AG20443 (cell line): ENCODE measurements at regions not wholly inside any gene's neighbourhood (a gene's known extent, or its start where the extent isn't known, plus 50 kb on each side); places are given as distances from the start of the nearest gene placed in this dataset.

ENCODE experiments used
- DNase-seq: peaks from one replicate; pipeline ENCODE4 v3.0.0; 2012; ENCODE audit warnings: low spot score, mixed read lengths

- DNase-seq = no peak
These were observed 50.4 kb upstream of the NEO1 start for GRCh38 chr15:73001840-73002239.

- no peak for DNase-seq
These were observed 52.0 kb upstream of the NEO1 start for GRCh38 chr15:73000293-73000692.

DNA sequence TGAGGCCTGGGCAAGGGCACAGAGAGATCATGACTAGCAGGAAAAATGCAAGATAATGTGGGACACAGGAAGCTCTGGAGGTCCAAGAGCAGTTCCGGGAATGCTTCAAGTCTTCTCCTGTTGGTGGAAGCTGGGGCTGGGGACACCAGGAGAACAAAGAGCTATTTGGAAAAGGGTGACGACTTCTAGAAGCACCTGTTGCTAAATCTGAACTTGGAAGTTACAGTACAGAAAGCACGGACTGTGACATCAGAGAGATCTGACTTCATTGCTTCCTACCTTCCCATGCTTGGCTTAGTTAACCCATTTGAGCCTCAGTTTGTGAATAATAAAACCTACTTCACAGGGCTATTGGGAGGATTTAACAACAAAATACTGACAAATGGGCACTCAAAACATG lies 52.7 kb upstream of the NEO1 start:
- DNase-seq = no peak

DNA sequence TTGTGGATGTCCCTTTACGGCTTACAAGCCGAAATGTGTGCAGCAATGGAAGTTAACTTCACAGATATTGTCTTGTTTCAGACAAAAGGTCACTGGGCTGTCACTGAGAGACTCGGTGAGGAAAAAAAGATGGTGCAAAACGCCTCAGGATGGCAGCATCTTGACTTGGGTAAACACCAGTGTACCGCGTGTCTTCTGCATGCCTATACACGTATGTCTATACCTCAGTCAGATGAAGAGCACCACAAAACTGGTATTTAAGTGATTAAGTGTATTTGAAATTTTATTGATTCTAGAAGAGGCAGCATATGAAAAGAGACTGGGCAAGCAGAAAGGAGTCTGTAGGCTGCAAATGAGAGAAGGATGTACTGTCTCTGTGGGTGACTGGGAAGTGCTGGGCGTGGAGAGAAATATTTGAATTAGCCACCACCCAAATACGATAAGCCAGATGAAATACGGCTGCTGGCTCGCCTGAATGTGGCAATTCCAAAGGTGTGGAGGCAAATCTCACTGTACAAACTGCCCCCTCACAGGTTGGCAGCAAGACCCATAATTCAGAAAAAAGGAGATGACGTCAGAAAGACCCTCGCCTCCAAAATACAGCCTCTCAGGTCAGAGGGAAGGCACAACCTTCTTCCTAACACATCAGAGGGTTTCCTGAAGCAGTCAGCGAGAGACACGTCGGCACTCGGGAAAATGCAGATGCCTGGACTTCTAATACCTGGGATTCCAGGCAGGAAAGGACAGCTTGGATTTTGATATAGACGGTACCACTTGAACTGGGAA lies 53.4 kb upstream of the NEO1 start:
- DNase-seq = no peak

- DNase-seq = no peak
These were observed 54.0 kb upstream of the NEO1 start for GRCh38 chr15:72998226-72998625.

DNA sequence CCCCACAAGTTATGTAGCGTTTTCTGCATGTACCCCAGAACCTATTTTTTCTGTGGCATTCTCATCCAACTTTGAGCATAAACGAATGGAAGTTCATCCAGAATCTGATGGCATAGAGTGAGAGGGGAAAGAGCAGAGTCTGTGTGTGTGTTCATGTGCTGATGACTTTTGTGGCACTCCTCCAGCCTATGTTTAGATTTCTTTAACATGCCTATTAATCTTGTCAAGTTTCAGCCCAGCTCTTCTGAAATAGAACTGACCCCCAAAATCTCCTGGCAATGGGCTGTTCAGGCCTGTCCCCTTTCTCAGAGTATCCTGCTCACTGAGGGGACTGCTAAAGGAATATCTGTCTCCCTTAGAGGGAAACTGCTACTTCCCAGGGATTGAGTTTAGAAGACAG lies 56.4 kb upstream of the NEO1 start:
- no peak for DNase-seq

GRCh38 chr15:72994534-72995177 lies 57.6 kb upstream of the NEO1 start:
- peak; percentile 42 for DNase-seq

DNA sequence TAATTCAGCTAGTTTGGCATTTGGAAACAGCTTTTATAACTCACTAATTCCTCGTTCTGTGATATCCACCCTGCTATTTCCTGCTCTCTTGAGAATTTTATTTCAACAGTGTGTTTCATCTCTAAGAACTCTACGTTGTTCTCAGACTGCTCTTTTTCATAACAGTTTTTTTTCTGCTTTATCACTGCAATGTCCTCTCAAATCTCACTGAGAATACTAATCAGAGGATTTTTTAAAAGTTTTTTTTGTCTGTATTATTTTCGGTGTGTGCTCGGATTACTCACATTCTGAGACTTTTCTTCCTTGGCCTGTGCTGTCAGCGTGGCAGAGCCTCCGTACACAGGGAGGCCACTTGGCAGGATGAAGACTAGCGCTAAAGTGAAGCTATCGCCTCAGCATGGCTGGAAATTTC lies 59.4 kb upstream of the NEO1 start:
- peak; percentile 39 for DNase-seq

DNA sequence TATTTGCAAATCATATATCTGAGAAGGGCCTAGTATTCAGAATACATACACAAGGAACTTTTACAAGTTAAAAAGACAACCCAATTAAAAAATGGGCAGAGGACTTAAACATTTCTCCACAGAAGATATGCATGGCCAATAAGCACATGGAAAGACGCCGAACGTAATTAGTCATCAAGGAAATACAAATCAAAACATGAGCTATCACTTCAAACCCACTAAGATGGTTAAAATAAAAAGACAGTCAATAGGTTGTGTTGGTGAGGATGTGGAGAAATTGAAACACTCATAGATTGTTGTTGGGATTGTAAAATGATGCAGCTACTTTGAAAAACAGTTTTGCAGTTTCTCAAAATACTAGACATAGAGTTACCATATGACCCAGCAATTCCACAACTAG lies 61.2 kb upstream of the NEO1 start:
- no peak for DNase-seq

DNA sequence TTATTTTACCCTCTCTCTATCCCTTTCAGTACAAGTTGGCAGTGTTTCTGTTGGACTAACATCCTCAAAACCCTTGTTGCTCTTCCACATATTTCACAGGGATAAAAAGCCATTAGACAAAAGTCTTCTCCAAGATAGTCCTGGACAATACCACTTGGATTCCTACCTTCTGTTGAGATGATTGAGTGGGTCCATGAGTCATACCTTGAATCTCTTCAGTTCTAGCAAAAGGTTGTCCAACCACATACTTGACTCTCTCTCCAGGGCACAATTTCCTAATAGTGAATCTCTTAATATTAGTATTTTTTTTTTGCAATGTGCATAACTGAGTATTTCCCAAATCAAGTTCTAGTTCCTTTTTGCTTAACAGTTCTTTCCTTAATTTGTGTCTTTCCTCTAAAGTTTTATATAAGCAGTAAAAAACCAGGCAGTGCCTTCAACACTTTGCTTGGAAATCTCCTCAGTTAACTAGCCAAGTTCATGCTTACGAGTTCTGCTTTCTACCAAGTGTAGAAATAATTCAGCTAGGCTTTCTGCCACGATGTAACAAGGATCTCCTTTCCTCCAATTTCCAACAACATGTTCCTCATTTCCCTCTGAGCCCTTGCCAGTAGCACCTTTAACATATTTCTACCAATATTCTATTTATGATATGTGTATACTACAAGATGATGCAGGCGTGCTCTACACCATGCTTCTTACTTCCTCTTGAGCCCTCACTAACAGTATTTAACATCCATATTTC lies 68.3 kb upstream of the NEO1 start:
- no peak for DNase-seq

GRCh38 chr15:72982714-72983113 lies 69.5 kb upstream of the NEO1 start:
- DNase-seq = peak; percentile 32

GRCh38 chr15:72980661-72981060 lies 71.6 kb upstream of the NEO1 start:
- no peak for DNase-seq

- DNase-seq = no peak
These were observed 72.5 kb upstream of the NEO1 start for GRCh38 chr15:72979791-72980190.

DNA sequence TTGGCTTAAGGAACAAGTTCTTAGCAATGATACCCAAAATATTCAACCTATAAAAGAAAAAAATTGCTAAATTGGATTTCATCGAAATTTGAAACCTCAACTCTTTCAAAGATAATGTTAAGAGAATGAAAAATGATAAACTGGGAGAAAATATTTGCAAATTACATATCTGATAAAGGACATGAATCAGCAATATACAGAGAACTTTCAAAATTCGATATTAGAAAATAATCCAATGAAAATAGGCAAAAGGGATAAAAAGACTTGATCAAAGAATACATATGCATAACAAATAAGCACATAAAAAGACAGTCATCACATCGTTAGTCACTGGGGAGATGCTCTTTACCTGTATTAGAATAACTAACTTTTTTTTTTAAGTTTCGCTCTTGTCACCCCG lies 73.0 kb upstream of the NEO1 start:
- no peak for DNase-seq

DNA sequence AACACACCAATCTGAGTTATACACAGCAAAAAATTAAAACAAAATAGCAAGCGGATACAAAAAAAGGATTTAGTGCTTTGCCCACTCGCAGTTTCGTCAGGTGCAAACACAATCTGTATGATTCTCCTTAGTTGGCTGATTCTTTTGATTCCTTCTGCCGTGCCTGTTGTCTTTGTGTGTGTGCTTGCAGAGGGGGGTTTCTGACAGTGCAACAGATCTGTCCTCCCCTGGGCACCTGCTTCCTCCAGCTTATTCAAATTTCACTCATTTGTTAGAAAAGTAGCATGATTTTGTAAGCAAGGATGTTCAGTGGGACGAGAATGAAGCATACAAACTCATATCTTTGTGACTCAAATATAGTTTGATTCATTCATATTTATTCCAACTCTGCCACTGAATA lies 74.0 kb upstream of the NEO1 start:
- DNase-seq = no peak

DNA sequence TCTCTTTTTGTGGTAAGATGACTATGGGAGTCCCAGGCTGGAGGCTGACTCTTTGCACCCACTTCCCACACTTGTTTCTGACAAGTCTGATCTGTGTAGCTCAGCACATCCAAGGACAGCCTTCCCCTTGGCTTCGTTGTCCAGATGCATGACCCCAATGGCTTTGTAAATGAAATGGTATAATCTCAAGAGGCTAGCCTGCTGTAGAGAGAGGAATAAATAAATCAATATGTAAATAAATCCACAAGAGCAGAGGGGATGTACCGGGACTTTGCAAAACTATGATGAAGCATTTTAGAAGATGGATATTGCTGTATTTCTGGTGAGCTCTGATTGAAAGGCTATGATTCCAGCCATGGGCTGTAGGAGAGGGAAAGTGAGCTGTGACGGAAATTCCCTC lies 79.9 kb upstream of the NEO1 start:
- DNase-seq = no peak

DNA sequence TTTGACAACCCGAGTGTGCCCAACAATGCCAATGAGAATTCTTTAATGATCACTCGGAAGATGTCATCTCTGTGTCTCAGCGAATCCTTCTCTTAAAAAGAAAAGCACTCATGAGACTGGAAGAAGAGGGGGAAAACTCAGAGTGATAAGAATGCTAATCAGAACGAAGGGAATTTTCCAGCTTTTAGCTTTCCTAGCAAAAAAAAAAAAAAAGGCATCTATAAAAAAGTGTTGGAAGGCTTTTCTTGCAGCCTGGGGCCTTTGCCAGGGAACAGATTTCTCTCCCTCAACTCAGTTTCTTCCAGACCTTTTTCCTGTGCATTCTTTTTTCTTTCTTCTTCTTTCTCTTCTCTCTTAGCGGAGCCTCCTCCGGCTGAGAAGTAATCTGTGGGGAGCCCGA lies 80.5 kb upstream of the NEO1 start:
- no peak for DNase-seq

DNA sequence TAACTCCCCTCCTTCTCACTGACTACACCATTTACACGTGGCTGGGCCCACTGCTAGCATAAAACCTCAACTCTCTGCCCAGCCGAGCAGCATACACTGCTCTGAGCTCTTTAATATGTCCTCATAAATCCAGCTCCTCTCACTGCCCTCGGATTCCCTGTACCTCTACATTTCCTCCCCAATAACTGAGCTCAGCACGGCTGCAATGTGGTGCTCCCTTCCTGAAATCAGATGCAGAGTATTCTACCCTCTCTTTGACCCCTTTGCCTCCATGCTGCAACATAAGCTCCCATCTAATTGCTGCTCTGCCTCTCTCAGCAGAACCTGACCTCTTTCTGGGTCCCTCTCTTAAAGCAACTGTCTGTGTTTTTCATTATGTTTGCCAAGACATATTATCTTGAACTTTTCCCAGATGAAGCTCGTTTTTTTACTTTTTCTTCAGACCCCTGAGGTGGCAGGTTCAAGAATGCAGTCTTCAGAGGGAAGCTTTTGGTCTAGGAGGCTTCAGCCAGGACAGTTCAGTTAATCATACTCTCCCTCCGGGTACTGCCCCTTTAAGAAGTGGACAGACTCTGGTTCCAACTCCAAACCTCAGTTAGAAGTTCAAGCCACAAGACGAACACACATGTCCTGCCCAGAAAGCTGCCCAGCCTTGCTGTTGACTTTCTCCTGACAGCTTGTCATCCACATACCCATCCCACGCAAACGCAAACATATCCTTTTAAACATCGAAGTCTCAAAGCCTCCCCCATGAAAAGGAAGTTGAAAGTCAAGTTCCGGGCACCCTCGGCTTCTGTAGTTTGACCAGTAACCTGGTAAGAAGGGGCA lies 81.1 kb upstream of the NEO1 start:
- DNase-seq = peak; percentile 49

DNA sequence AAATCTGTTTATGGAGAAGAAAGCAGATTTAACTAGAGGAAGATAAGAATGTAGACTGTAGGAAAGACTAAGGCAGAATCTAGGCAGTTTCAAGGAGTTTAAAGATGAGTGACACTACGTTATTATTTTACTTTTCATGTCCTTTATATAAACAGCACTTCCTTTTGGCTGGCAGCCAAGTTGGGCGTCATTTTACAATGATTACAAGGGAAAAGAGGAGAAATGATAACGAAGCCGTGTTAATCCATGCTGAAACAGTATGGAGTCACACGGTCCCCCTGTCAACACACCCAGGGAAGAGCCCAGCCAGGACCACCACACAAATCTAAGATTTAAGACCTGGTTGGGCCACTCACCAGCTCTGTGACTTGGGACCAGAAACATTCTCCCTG lies 83.7 kb upstream of the NEO1 start:
- DNase-seq = no peak

DNA sequence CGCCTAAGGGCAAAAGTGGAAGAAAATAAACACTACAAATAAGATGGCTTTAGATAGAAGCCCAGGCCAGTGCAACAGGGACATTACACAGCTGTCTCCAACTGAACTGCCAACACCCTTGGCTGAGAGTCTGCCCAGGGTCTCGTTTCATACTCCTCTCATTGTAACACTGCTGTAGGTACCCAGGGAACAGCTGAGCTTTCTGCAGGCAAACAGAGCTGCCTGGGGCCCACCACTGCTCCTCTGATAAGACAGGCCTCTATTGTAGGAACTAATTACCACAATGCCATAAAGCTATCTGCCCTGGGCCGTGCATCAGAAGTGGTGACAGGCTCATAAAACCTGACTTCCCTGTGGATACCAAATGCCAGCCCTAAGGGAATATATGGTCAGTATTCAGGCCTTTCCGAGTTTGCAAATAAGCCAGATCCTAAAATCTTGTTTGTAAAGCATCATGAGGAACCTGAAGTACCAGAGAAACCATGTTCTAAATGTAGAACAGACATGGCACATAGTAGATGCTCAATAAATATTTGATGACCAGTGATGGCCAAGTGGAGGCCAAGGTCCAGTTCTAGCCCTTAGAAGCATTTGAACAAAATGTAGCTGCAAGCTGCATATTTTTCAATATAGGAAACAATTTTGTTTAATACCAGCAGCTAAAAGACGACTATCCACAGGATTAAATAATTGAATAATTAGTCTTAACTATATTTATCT lies 84.3 kb upstream of the NEO1 start:
- no peak for DNase-seq

DNA sequence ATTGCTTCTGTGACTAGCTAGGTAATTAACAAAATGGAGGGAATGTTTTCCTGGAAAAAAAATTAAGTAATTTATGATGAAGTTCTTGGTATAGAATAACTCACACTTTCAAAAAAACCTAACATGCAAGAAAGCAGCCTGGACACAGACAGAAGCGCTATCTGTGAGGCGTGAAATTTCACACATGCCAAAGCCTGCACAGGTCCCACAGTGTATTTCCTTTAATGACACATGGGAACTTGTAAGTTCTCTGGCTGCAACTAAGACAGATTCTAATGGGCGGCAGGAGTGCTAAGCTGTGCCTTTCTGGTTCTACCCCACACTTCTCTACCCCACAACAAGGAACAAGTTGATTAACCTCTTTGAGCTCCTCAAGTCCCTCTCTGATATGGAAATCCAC lies 84.9 kb upstream of the NEO1 start:
- no peak for DNase-seq

DNA sequence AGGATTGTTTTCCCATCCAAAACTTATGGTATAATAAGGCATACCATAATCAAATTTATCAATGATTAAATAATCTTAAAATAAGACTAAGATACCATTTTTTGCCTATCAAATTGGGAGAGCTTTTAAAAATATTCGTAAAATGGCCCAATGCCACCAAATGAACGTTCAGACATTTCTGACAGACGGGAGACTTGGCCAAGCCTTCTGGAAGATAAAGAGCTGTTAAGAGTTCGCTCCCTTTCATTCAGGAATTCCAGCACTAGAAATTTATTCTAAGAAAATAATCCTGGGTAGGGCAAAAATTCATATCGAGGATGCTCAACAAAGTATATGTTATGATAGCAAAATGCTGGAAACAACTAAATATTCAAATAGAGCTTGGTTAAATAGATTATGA lies 85.6 kb upstream of the NEO1 start:
- no peak for DNase-seq
